H9 (cell line): ENCODE measurements at regions not wholly inside any gene's neighbourhood (a gene's known extent, or its start where the extent isn't known, plus 50 kb on each side); places are given as distances from the start of the nearest gene placed in this dataset.

Experiments used
- DNase-seq: peaks from one replicate; pipeline ENCODE4 v3.0.0-alpha.2; 2017
- H2AFZ ChIP-seq: one replicate; pipeline ENCODE4 v1.6.1; 2013; ENCODE audit warnings: mild to moderate bottlenecking, low read length, control low read depth, moderate library complexity
- H2AK5ac ChIP-seq: 2 replicates; pipeline ENCODE4 v1.6.1; 2013; ENCODE audit warnings: low read length, control low read depth, mixed read lengths; ENCODE audit not compliant: insufficient read length
- H2BK120ac ChIP-seq: one replicate; pipeline ENCODE4 v1.6.1; 2013; ENCODE audit warnings: low read depth, mild to moderate bottlenecking, low read length, control low read depth, inconsistent platforms; ENCODE audit not compliant: poor library complexity, severe bottlenecking
- H2BK12ac ChIP-seq: 2 replicates; pipeline ENCODE4 v1.6.1; 2013; ENCODE audit warnings: low read length, control low read depth, mixed read lengths, low read depth; ENCODE audit not compliant: insufficient read length
- H2BK15ac ChIP-seq: 2 replicates; pipeline ENCODE4 v1.6.1; 2013; ENCODE audit warnings: low read depth, low read length, control low read depth
- H2BK20ac ChIP-seq: one replicate; pipeline ENCODE4 v1.6.1; 2013; ENCODE audit warnings: low read depth, mild to moderate bottlenecking, low read length, control low read depth, inconsistent platforms; ENCODE audit not compliant: poor library complexity, severe bottlenecking
- H2BK5ac ChIP-seq: 2 replicates; pipeline ENCODE4 v1.6.1; 2013; ENCODE audit warnings: low read length, control low read depth, mixed read lengths; ENCODE audit not compliant: insufficient read length
- H3K14ac ChIP-seq: 2 replicates; pipeline ENCODE4 v1.6.1; 2013; ENCODE audit warnings: low read length, control low read depth; ENCODE audit not compliant: insufficient read depth
- H3K18ac ChIP-seq: 2 replicates; pipeline ENCODE4 v1.6.1; 2013; ENCODE audit warnings: low read depth, mild to moderate bottlenecking, mixed read lengths, low read length, control low read depth; ENCODE audit not compliant: insufficient read length
- H3K23ac ChIP-seq: 2 replicates; pipeline ENCODE4 v1.6.1; 2013; ENCODE audit warnings: low read length, control low read depth, mixed read lengths, low read depth; ENCODE audit not compliant: insufficient read length
- H3K23me2 ChIP-seq: 2 replicates; pipeline ENCODE4 v1.6.1; 2013; ENCODE audit warnings: low read depth, mild to moderate bottlenecking, mixed read lengths, low read length, control low read depth; ENCODE audit not compliant: insufficient read length, poor library complexity, severe bottlenecking
- H3K27ac ChIP-seq: 2 replicates; pipeline ENCODE4 v1.5.1; 2013; ENCODE audit warnings: low read length, control low read depth, mixed read lengths, low read depth; ENCODE audit not compliant: insufficient read length
- H3K27me3 ChIP-seq: 2 replicates; pipeline ENCODE4 v1.6.1; 2013; ENCODE audit warnings: low read length, control low read depth, inconsistent platforms; ENCODE audit not compliant: insufficient read depth
- H3K4ac ChIP-seq: 2 replicates; pipeline ENCODE4 v1.6.1; 2013; ENCODE audit warnings: low read depth, mild to moderate bottlenecking, control low read depth, inconsistent platforms, low read length, moderate library complexity
- H3K4me1 ChIP-seq: 2 replicates; pipeline ENCODE4 v1.6.1; 2013; ENCODE audit warnings: low read length, control low read depth, inconsistent platforms; ENCODE audit not compliant: insufficient read depth
- H3K4me2 ChIP-seq: 2 replicates; pipeline ENCODE4 v1.6.1; 2013; ENCODE audit warnings: low read length, control low read depth, mixed read lengths; ENCODE audit not compliant: insufficient read length, insufficient read depth
- H3K56ac ChIP-seq: 2 replicates; pipeline ENCODE4 v1.6.1; 2013; ENCODE audit warnings: low read depth, mild to moderate bottlenecking, mixed read lengths, low read length, control low read depth; ENCODE audit not compliant: insufficient read length
- H3K79me1 ChIP-seq: 2 replicates; pipeline ENCODE4 v1.6.1; 2013; ENCODE audit warnings: low read depth, mild to moderate bottlenecking, moderate library complexity, low read length, control low read depth, inconsistent platforms; ENCODE audit not compliant: insufficient read depth, poor library complexity, severe bottlenecking
- H3K79me2 ChIP-seq: 2 replicates; pipeline ENCODE4 v1.6.1; 2013; ENCODE audit warnings: low read length, control low read depth, inconsistent platforms; ENCODE audit not compliant: insufficient read depth
- H3K9ac ChIP-seq: 2 replicates; pipeline ENCODE4 v1.6.1; 2013; ENCODE audit warnings: low read length, control low read depth, mixed read lengths; ENCODE audit not compliant: insufficient read length; ENCODE audit errors: extremely low read depth
- H3K9me3 ChIP-seq: one replicate; pipeline ENCODE4 v1.6.1; 2013; ENCODE audit warnings: low read depth, low read length, inconsistent platforms; ENCODE audit not compliant: control insufficient read depth
- H3T11ph ChIP-seq: one replicate; pipeline ENCODE4 v1.6.1; 2013; ENCODE audit warnings: mild to moderate bottlenecking, low read length, control low read depth, inconsistent platforms
- H4K20me1 ChIP-seq: one replicate; pipeline ENCODE4 v1.6.1; 2013; ENCODE audit not compliant: control insufficient read depth, insufficient read length, insufficient read depth
- H4K5ac ChIP-seq: 2 replicates; pipeline ENCODE4 v1.6.1; 2013; ENCODE audit warnings: low read depth, mild to moderate bottlenecking, mixed read lengths, low read length, control low read depth; ENCODE audit not compliant: insufficient read length
- H4K8ac ChIP-seq: replicated peaks from 2 replicates; pipeline ENCODE4 v1.6.1; 2013; ENCODE audit warnings: low read length, control low read depth, mixed read lengths, low read depth; ENCODE audit not compliant: insufficient read length
- H4K91ac ChIP-seq: 2 replicates; pipeline ENCODE4 v1.6.1; 2013; ENCODE audit warnings: low read depth, mild to moderate bottlenecking, moderate library complexity, mixed read lengths, low read length, control low read depth; ENCODE audit not compliant: insufficient read length
- H3K27ac Mint-ChIP-seq, 3 experiments: 2 replicates in 2 of 3; 3 replicates in 1 of 3; pipeline ENCODE4 v1.8.0; 2020 to 2021; ENCODE audit warnings: mixed read lengths in 3 of 3, mild to moderate bottlenecking in 1 of 3, moderate library complexity in 1 of 3
- H3K27me3 Mint-ChIP-seq: 2 replicates; pipeline ENCODE4 v1.8.0; 2021; ENCODE audit warnings: low read depth, mild to moderate bottlenecking, moderate library complexity, mixed read lengths
- H3K36me3 Mint-ChIP-seq, 3 experiments: 2 replicates in 2 of 3; 3 replicates in 1 of 3; pipeline ENCODE4 v1.8.0; 2020 to 2021; ENCODE audit warnings: low read depth in 3 of 3, mixed read lengths in 3 of 3; ENCODE audit not compliant: insufficient read depth in 1 of 3
- H3K4me1 Mint-ChIP-seq, 2 experiments: 2 replicates each; pipeline ENCODE4 v1.8.0; 2020; ENCODE audit warnings: mixed read lengths in 2 of 2
- H3K4me3 Mint-ChIP-seq, 2 experiments: 2 replicates in 1 of 2; 3 replicates in 1 of 2; pipeline ENCODE4 v1.8.0; 2020 to 2021; ENCODE audit warnings: mild to moderate bottlenecking in 2 of 2, mixed read lengths in 2 of 2, moderate library complexity in 1 of 2
- H3K9me3 Mint-ChIP-seq, 2 experiments: 2 replicates in 1 of 2; 3 replicates in 1 of 2; pipeline ENCODE4 v1.8.0; 2020; ENCODE audit warnings: mild to moderate bottlenecking in 2 of 2, mixed read lengths in 2 of 2, moderate library complexity in 1 of 2
- WGBS: extraction: QIAGEN DNeasy Blood & Tissue Kit; methylation state at CpG from one replicate; pipeline ENCODE4 v1.1.7; 2013; ENCODE audit warnings: missing lambda C conversion rate, low lambda C conversion rate, mixed read lengths; ENCODE audit not compliant: insufficient read length; ENCODE audit errors: extremely low coverage; 5-methylcytosine and 5-hydroxymethylcytosine counted together
- TF ChIP-seq, protein P1 (sequence below): fragments of 200-600 bp; sonication (generic); conservative IDR thresholded peaks from 3 replicates; pipeline ENCODE4 v1.8.0; 2021; ENCODE audit warnings: antibody characterized with exemption, mild to moderate bottlenecking

DNA sequence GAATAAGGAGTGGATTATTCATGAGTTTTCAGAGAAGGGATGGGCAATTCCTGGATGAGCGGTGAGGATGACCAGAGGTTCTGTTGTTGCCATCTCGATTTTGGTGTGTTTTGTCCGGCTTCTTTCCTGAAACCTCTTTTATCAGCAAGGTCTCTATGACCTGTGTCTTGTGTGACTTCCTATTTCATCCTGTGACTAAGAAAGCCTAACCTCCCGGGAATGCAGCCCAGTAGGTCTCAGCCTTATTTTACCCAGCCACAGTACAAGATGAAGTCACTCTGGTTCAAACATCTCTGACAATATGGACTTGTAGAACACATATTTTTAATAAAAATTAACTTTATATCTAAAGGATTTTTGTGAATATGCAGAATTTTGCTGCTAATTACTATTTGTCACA, 716.4 kb downstream of the FSCB start:
- Histone ChIP-seq H3K9me3 (no peaks in the 10 kb centered on the region), H2BK120ac (no peak overlapping the region), H3K14ac (no peak overlapping the region), H3K23ac (no peak overlapping the region), H2AK5ac (no peak overlapping the region), H2BK12ac (no peak overlapping the region), H3K23me2 (no peaks in the 10 kb centered on the region), H3K4me1 (no peaks in the 10 kb centered on the region; the same call in 1 of the 2 replicates), H2BK15ac (no peak overlapping the region), H3K79me2 (no peaks in the 10 kb centered on the region), H2AFZ (no peak overlapping the region), H4K8ac (no peak overlapping the region), H3K4me2 (no peak overlapping the region), H4K5ac (no peak overlapping the region), H3K27ac (no peak overlapping the region), H2BK20ac (no peak overlapping the region), H3K27me3 (no peaks in the 10 kb centered on the region), H4K91ac (no peak overlapping the region), H2BK5ac (no peak overlapping the region), H3K9ac (no peak overlapping the region), H3K56ac (no peak overlapping the region), H3K18ac (no peak overlapping the region), H3K79me1 (no peaks in the 10 kb centered on the region), H3K4ac (no peak overlapping the region), H4K20me1 (no peaks in the 10 kb centered on the region), H3T11ph (no peak overlapping the region)
- H3K27ac Mint-ChIP-seq, result no peak overlapping the region
- peaks cover 5 to 16% of the 10 kb centered on the region in 2 experiments; a peak in 2 of 4 replicates for H3K4me1 Mint-ChIP-seq
- no peaks in the 10 kb centered on the region for H3K36me3 Mint-ChIP-seq
- no peaks in the 10 kb centered on the region; a peak in 1 of 5 replicates for H3K9me3 Mint-ChIP-seq
- WGBS, result no CpG with 5 or more reads among the region's 4 CpGs
- no peaks in the 10 kb centered on the region for H3K27me3 Mint-ChIP-seq
- no peak for DNase-seq
- TF ChIP-seq, protein P1, sequence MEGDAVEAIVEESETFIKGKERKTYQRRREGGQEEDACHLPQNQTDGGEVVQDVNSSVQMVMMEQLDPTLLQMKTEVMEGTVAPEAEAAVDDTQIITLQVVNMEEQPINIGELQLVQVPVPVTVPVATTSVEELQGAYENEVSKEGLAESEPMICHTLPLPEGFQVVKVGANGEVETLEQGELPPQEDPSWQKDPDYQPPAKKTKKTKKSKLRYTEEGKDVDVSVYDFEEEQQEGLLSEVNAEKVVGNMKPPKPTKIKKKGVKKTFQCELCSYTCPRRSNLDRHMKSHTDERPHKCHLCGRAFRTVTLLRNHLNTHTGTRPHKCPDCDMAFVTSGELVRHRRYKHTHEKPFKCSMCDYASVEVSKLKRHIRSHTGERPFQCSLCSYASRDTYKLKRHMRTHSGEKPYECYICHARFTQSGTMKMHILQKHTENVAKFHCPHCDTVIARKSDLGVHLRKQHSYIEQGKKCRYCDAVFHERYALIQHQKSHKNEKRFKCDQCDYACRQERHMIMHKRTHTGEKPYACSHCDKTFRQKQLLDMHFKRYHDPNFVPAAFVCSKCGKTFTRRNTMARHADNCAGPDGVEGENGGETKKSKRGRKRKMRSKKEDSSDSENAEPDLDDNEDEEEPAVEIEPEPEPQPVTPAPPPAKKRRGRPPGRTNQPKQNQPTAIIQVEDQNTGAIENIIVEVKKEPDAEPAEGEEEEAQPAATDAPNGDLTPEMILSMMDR, result no peak
- no peak overlapping the region for H3K4me3 Mint-ChIP-seq
